Chondrocyte (in vitro differentiated cells): ENCODE measurements at regions not wholly inside any gene's neighbourhood (a gene's known extent, or its start where the extent isn't known, plus 50 kb on each side); places are given as distances from the start of the nearest gene placed in this dataset.

Experiments used
- DNase-seq: peaks from one replicate; pipeline ENCODE4 v3.0.0; 2021; ENCODE audit warnings: mixed read lengths, low spot score
- H3K27ac Mint-ChIP-seq: one replicate; pipeline ENCODE4 v1.8.0; 2021; ENCODE audit warnings: mild to moderate bottlenecking, moderate library complexity, mixed read lengths; ENCODE audit not compliant: unreplicated experiment
- H3K27me3 Mint-ChIP-seq: 2 replicates; pipeline ENCODE4 v1.8.0; 2021; ENCODE audit warnings: low read depth, mixed read lengths
- H3K36me3 Mint-ChIP-seq: 2 replicates; pipeline ENCODE4 v1.8.0; 2021; ENCODE audit warnings: low read depth, mixed read lengths
- H3K4me1 Mint-ChIP-seq: 2 replicates; pipeline ENCODE4 v1.8.0; 2021; ENCODE audit warnings: low read depth, mild to moderate bottlenecking, mixed read lengths
- H3K4me3 Mint-ChIP-seq: one replicate; pipeline ENCODE4 v1.8.0; 2021; ENCODE audit warnings: mild to moderate bottlenecking, moderate library complexity, mixed read lengths; ENCODE audit not compliant: unreplicated experiment
- H3K9me3 Mint-ChIP-seq: 2 replicates; pipeline ENCODE4 v1.8.0; 2021; ENCODE audit warnings: low read depth, mixed read lengths
- TF ChIP-seq, protein P1 (sequence below): fragments of 200-600 bp; sonication (generic); IDR thresholded peaks from 2 replicates; pipeline ENCODE4 v1.5.0; 2021; ENCODE audit warnings: antibody characterized with exemption, mild to moderate bottlenecking, moderate library complexity

DNA sequence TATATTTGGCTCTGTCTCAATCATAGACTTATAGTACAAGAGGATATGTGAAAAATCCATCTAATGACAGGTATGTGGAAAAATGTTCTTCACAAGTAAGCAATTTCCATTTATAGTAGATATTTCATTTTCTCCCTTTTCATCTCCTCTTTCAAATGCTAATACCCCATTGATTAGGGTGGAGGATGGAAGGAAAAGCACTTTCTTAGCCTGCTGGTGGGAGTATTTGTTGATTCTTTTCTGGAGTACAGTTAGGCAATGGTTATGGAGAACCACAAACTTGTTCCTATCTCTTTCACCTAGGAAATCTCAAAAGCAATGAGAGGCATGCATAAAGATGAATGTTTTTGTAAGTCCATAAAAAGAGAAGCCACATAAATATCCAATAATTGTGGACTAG is 108.0 kb upstream of the CREB5 start:
- Mint-ChIP-seq H3K36me3 (no peaks in the 10 kb centered on the region), H3K27me3 (peaks cover 3% of the 10 kb centered on the region), H3K4me1 (peaks cover 6% of the 10 kb centered on the region), H3K27ac (no peak overlapping the region), H3K9me3 (no peaks in the 10 kb centered on the region), H3K4me3 (no peak overlapping the region)
- TF ChIP-seq, protein P1, sequence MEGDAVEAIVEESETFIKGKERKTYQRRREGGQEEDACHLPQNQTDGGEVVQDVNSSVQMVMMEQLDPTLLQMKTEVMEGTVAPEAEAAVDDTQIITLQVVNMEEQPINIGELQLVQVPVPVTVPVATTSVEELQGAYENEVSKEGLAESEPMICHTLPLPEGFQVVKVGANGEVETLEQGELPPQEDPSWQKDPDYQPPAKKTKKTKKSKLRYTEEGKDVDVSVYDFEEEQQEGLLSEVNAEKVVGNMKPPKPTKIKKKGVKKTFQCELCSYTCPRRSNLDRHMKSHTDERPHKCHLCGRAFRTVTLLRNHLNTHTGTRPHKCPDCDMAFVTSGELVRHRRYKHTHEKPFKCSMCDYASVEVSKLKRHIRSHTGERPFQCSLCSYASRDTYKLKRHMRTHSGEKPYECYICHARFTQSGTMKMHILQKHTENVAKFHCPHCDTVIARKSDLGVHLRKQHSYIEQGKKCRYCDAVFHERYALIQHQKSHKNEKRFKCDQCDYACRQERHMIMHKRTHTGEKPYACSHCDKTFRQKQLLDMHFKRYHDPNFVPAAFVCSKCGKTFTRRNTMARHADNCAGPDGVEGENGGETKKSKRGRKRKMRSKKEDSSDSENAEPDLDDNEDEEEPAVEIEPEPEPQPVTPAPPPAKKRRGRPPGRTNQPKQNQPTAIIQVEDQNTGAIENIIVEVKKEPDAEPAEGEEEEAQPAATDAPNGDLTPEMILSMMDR, result no peak
- DNase-seq, result no peak

DNA sequence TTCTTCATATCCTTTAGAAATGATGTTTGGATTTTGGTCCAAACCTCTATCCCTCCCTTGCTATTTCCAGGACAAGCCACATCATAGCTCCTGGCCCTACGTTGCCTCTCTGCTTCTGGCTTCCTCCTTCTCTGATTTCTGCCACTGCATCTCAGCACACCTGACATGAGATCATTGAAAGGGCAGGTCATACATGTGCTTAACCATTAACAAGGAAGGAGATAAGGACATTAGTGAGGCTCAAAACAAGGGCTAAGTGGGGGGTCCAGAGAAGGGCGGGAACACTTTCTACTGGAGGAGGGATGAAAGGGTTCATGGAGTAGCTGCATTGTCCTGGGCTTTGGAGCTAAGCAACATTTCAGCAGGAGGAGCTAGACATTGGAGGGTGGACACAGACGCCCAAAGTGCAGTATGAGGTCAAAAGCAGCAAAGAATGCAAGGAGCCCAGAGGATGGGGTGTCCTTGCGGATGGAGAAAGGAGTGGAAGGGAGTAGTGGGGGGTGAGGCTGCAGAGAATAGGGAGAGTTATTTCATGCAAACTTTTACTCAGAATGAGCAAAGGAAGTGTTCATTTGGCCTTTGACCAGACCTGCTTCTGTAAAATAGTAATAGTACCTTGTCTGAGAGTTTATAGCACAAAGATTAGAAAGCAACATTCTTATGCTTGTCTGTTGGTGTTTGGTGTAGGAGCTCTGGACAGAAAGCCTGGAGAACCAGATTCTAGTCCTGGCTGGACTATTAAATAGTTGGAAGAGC is 102.4 kb upstream of the CREB5 start:
- H3K27me3 Mint-ChIP-seq, result peaks cover 32% of the 10 kb centered on the region
- no peak for DNase-seq
- no peaks in the 10 kb centered on the region for H3K9me3 Mint-ChIP-seq
- H3K36me3 Mint-ChIP-seq, result no peaks in the 10 kb centered on the region
- H3K4me1 Mint-ChIP-seq, result no peaks in the 10 kb centered on the region
- no peak overlapping the region for H3K4me3 Mint-ChIP-seq
- TF ChIP-seq, protein P1, result no peak
- no peak overlapping the region for H3K27ac Mint-ChIP-seq

DNA sequence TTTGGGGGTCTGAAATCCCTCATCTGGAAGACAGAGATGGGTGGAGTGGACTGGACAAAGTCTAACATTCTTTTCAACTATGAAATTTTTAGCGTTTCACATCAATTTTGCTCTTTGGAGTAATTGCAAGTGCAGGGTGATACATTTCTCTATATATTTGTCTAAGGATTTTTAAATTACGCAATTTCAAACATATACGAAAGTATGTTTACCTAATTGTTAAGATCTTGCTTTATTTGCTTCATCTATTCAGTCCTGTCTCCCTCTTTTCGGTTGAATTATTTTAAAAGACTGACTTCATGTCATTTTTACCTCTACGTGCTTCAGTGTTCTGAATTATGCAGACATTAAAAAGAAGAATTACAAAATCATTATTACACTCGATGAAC is 101.9 kb upstream of the CREB5 start:
- no peak for DNase-seq
- Mint-ChIP-seq H3K27ac (no peak overlapping the region), H3K4me1 (peaks cover under 1% of the 10 kb centered on the region), H3K27me3 (peaks cover 33% of the 10 kb centered on the region), H3K4me3 (no peak overlapping the region), H3K36me3 (no peaks in the 10 kb centered on the region), H3K9me3 (no peaks in the 10 kb centered on the region)
- TF ChIP-seq, protein P1, result no peak

DNA sequence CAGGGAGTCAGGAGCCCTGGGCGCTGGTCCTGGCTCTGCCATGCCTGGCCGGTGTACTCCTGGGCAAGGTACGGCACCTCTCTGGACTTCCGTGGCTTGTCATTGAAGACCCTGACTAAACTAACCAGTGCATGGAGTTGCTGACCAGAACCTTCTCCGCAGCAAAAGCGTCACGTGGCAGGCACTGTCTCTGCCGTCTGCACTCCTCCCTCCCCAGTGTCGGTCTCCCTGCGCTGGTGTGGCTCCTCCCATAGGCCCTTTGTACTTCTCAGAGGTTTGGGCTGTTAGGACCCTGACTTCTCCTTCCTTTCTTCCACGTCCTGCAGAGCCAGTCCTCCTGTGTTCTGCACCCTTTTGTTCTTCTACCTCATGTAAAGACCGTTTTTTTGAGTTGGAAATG is 100.6 kb upstream of the CREB5 start:
- H3K36me3 Mint-ChIP-seq, result no peaks in the 10 kb centered on the region
- H3K4me1 Mint-ChIP-seq, result peaks cover 3% of the 10 kb centered on the region
- TF ChIP-seq, protein P1, result no peak
- no peak for DNase-seq
- no peaks in the 10 kb centered on the region for H3K9me3 Mint-ChIP-seq
- H3K27ac Mint-ChIP-seq, result no peak overlapping the region
- H3K27me3 Mint-ChIP-seq, result peaks cover 36% of the 10 kb centered on the region
- no peak overlapping the region for H3K4me3 Mint-ChIP-seq

DNA sequence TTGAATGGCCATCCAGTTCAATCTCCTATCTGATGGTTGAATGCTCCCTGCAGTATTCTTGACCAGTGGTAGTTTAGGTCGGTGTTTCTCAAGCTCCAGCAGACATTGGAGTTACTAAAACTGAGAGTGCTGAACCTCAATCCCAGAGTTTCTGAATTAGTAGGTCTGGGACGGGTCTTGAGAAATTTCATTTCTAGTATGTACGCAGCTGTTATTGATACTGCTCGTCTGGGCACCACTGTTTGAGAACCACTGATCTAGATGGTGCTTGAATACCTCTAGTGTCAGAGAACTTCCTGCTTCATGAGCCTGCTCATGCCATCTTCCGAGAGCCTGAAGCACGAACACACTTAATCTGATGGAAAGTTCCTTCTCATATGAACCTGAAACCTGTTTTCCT is 99.4 kb upstream of the CREB5 start:
- H3K4me1 Mint-ChIP-seq, result peaks cover 3% of the 10 kb centered on the region
- H3K27me3 Mint-ChIP-seq, result peaks cover 36% of the 10 kb centered on the region
- no peak overlapping the region for H3K4me3 Mint-ChIP-seq
- no peak for DNase-seq
- H3K36me3 Mint-ChIP-seq, result no peaks in the 10 kb centered on the region
- TF ChIP-seq, protein P1, result no peak
- no peak overlapping the region for H3K27ac Mint-ChIP-seq
- no peaks in the 10 kb centered on the region for H3K9me3 Mint-ChIP-seq
